ENCODE measurements at regions not wholly inside any gene's neighbourhood (a gene's known extent, or its start where the extent isn't known, plus 50 kb on each side); places are given as distances from the start of the nearest gene placed in this dataset.
A peak's percentile ranks its signal among the peaks of the same experiment; 100 is the strongest.

DNA sequence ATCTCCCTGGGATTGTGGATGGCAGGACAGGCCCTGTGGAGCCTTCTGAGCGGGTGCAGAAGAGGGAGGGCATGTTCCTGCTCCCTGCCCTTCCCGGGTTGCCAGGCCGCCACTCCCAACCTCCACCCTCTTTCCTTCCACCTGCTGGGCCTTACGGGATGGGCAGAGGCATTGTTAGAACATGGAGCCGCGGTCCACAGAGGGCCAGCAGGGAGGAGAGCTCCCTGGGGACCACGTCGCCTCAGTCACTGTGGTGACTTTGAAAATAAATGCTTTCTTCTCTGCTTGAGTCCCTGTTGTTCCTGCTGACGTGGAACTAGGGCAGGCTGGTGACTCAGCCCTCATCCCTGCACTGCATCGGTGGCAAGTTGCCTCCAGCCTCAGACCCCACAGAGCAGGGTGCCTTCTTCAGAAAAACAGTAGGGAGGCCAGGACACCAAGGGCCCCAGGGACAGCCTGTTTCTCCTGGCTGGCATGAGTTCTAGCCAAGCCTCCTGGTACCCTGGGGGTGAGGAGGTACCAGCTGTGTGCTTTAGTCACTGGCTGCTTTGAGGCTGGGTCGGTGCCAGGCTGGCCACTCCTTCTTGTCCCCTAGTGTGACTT is 224.9 kb downstream of the SEC14L1 start:
- peaks cover 71% of the 10 kb centered on the region for H3K79me2 ChIP-seq (ENCODE audit: control insufficient read depth, insufficient read depth, low read length)
- H2AFZ ChIP-seq (ENCODE audit: low read length) = no peak overlapping the region
- H3K36me3 ChIP-seq (ENCODE audit: control insufficient read depth, insufficient read depth, low read length) = no peaks in the 10 kb centered on the region
- H3K4me1 ChIP-seq (ENCODE audit: control insufficient read depth, extremely low read depth, insufficient read depth, low read length) = peaks cover 28% of the 10 kb centered on the region
- H3K27ac ChIP-seq (ENCODE audit: insufficient read depth, low read length) = peak overlapping the region; percentile 77
- TF ChIP-seq, protein P1, sequence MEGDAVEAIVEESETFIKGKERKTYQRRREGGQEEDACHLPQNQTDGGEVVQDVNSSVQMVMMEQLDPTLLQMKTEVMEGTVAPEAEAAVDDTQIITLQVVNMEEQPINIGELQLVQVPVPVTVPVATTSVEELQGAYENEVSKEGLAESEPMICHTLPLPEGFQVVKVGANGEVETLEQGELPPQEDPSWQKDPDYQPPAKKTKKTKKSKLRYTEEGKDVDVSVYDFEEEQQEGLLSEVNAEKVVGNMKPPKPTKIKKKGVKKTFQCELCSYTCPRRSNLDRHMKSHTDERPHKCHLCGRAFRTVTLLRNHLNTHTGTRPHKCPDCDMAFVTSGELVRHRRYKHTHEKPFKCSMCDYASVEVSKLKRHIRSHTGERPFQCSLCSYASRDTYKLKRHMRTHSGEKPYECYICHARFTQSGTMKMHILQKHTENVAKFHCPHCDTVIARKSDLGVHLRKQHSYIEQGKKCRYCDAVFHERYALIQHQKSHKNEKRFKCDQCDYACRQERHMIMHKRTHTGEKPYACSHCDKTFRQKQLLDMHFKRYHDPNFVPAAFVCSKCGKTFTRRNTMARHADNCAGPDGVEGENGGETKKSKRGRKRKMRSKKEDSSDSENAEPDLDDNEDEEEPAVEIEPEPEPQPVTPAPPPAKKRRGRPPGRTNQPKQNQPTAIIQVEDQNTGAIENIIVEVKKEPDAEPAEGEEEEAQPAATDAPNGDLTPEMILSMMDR (conservative IDR thresholded peaks at IDR 0.05 in 1 of 2, IDR thresholded peaks at IDR 0.05 in 1 of 2; ENCODE audit: low read depth in 1 of 2, low read length in 2 of 2) = no peak
- no peak for TF ChIP-seq EZH2 (IDR thresholded peaks at IDR 0.05; ENCODE audit: low read length, missing control alignments)
- no peaks in the 10 kb centered on the region for H4K20me1 ChIP-seq (ENCODE audit: control insufficient read depth, extremely low read depth, insufficient read depth, low read length)
- H3K4me2 ChIP-seq (ENCODE audit: extremely low read depth, insufficient read depth, low read length) = peak overlapping the region; percentile 64
- DNase-seq (ENCODE audit: low read depth in 2 of 2) = peak; percentile 81 to 92
- H3K9me3 ChIP-seq (ENCODE audit: control insufficient read depth, insufficient read depth, low read depth, low read length) = no peaks in the 10 kb centered on the region
- H3K4me3 ChIP-seq (replicated peaks in 1 of 4; ENCODE audit: control extremely low read depth in 1 of 4, insufficient read depth in 1 of 4, low read depth in 3 of 4, low read length in 4 of 4) = peak overlapping the region in 1 of 4 experiments; percentile 2
- H3K27me3 ChIP-seq (ENCODE audit: control insufficient read depth, insufficient read depth, low read length) = no peaks in the 10 kb centered on the region
- H3K9ac ChIP-seq (ENCODE audit: insufficient read depth, low read length) = peak overlapping the region; percentile 11

DNA sequence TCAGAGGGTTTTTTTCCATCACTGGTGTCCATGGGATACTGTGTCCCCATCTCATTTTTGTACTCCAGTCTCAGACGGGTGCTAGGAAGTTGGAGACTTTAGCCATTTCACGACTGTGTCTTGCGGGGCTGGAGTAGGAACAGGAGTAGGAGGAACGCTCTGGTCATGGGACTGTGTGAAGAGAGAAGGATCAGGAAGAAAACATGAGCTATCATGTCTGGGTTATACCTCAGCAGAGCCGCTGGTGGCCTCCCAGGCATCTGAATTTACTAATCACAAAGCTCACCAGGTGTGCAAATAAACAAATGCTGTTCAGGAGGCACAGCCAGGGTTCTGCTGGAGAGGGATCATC is 225.4 kb downstream of the SEC14L1 start:
- no peak overlapping the region for H2AFZ ChIP-seq (ENCODE audit: low read length)
- peaks cover 73% of the 10 kb centered on the region for H3K79me2 ChIP-seq (ENCODE audit: control insufficient read depth, insufficient read depth, low read length)
- no peaks in the 10 kb centered on the region for H3K27me3 ChIP-seq (ENCODE audit: control insufficient read depth, insufficient read depth, low read length)
- H4K20me1 ChIP-seq (ENCODE audit: control insufficient read depth, extremely low read depth, insufficient read depth, low read length) = no peaks in the 10 kb centered on the region
- H3K4me2 ChIP-seq (ENCODE audit: extremely low read depth, insufficient read depth, low read length) = peak overlapping the region; percentile 64
- no peak overlapping the region for H3K9ac ChIP-seq (ENCODE audit: insufficient read depth, low read length)
- H3K4me3 ChIP-seq (replicated peaks in 1 of 4; ENCODE audit: control extremely low read depth in 1 of 4, insufficient read depth in 1 of 4, low read depth in 3 of 4, low read length in 4 of 4) = peak overlapping the region in 1 of 4 experiments; percentile 2
- TF ChIP-seq, protein P1 (conservative IDR thresholded peaks at IDR 0.05 in 1 of 2, IDR thresholded peaks at IDR 0.05 in 1 of 2; ENCODE audit: low read depth in 1 of 2, low read length in 2 of 2) = no peak
- no peak for TF ChIP-seq EZH2 (IDR thresholded peaks at IDR 0.05; ENCODE audit: low read length, missing control alignments)
- DNase-seq (ENCODE audit: low read depth in 2 of 2) = no peak
- no peaks in the 10 kb centered on the region for H3K9me3 ChIP-seq (ENCODE audit: control insufficient read depth, insufficient read depth, low read depth, low read length)
- peak overlapping the region; percentile 77 for H3K27ac ChIP-seq (ENCODE audit: insufficient read depth, low read length)
- H3K4me1 ChIP-seq (ENCODE audit: control insufficient read depth, extremely low read depth, insufficient read depth, low read length) = peaks cover 33% of the 10 kb centered on the region
- no peaks in the 10 kb centered on the region for H3K36me3 ChIP-seq (ENCODE audit: control insufficient read depth, insufficient read depth, low read length)

DNA sequence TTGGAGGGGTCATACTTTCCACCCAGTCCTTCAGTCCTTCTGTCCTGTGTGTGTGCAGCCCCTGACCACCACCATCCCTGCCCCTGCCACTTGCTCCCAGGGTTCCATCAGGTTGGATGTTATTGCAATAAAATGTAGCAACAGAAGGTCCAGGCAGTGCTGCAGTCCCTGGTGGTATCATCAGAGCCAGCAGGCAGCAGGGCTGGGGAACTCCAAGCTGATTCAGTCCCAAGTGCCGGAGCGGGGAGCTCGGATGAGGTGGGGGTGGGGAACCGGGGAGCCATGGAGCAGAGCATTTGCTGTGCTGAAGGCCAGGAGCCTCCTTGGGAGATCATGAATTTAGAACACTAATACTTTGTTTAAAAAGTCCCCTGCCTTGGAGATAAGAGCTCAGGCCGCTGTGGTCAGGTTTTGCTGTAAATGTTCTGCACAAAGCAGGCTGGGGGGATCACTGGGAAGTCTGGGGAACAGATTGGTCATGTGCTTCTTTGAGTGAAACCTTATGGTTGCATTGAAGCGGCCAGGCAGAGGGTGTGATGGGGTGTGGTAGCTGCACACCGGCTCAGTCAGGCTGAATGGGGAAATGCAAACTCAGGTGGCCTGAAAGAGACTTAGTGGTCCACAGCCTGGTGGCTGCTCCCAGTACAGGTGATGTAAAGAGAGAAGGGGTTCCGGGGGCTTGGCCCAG is 225.9 kb downstream of the SEC14L1 start:
- Histone ChIP-seq H4K20me1 (ENCODE audit: control insufficient read depth, extremely low read depth, insufficient read depth, low read length) (no peaks in the 10 kb centered on the region), H3K9me3 (ENCODE audit: control insufficient read depth, insufficient read depth, low read depth, low read length) (no peaks in the 10 kb centered on the region), H3K4me3 (replicated peaks in 1 of 4; ENCODE audit: control extremely low read depth in 1 of 4, insufficient read depth in 1 of 4, low read depth in 3 of 4, low read length in 4 of 4) (no peak overlapping the region), H3K4me2 (ENCODE audit: extremely low read depth, insufficient read depth, low read length) (peak overlapping the region; percentile 64), H2AFZ (ENCODE audit: low read length) (no peak overlapping the region), H3K9ac (ENCODE audit: insufficient read depth, low read length) (no peak overlapping the region), H3K27me3 (ENCODE audit: control insufficient read depth, insufficient read depth, low read length) (no peaks in the 10 kb centered on the region), H3K36me3 (ENCODE audit: control insufficient read depth, insufficient read depth, low read length) (no peaks in the 10 kb centered on the region), H3K4me1 (ENCODE audit: control insufficient read depth, extremely low read depth, insufficient read depth, low read length) (peaks cover 37% of the 10 kb centered on the region), H3K27ac (ENCODE audit: insufficient read depth, low read length) (peak overlapping the region; percentile 77), H3K79me2 (ENCODE audit: control insufficient read depth, insufficient read depth, low read length) (peaks cover 75% of the 10 kb centered on the region)
- peak; percentile 67 to 78 for DNase-seq (ENCODE audit: low read depth in 2 of 2)
- no peak for TF ChIP-seq EZH2 (IDR thresholded peaks at IDR 0.05; ENCODE audit: low read length, missing control alignments)
- TF ChIP-seq, protein P1 (conservative IDR thresholded peaks at IDR 0.05 in 1 of 2, IDR thresholded peaks at IDR 0.05 in 1 of 2; ENCODE audit: low read depth in 1 of 2, low read length in 2 of 2) = peak in 1 of 2 donors; percentile 19
